ENCODE measurements at regions not wholly inside any gene's neighbourhood (a gene's known extent, or its start where the extent isn't known, plus 50 kb on each side); places are given as distances from the start of the nearest gene placed in this dataset.

DNA sequence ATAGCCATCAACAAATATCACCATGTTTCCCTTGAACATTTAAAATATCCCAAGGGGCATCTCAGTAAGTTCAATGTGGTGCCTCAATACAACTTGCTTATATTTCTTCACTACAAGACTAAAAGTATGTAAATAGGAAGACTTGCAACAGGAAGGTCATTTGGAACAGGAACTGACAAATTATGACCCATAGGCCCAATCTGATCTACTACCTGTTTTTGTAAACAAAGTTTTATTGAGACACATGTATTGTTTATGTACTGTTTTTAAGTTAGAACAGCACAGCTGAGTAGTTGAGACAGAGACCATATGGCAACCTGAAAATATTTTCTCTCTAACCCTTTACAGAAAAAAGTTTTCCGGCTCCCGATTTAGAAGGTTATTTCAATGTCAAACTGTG lies 154.8 kb upstream of the TFPI start:
- DNase-seq (no peak), ATAC-seq (no peak)
- TF ChIP-seq POLR2A (IDR thresholded peaks at IDR 0.05) (no peak), CTCF (IDR thresholded peaks at IDR 0.05) (no peak)
- Histone ChIP-seq H3K9me3 (no peaks in the 10 kb centered on the region), H3K27me3 (no peaks in the 10 kb centered on the region), H3K4me3 (no peak overlapping the region), H3K4me1 (no peaks in the 10 kb centered on the region), H3K36me3 (replicated peaks in 1 of 2; ENCODE audit: insufficient read depth in 1 of 2, low read depth in 2 of 2) (no peaks in the 10 kb centered on the region), H3K27ac (no peak overlapping the region)
- 81 to 94% methylated on average over 2 of the region's 2 CpGs for WGBS, 2 donors
- intact Hi-C loops (cut with DNase I), result no loop called here

- Histone ChIP-seq H3K4me3 (no peak overlapping the region), H3K27me3 (no peaks in the 10 kb centered on the region), H3K4me1 (no peaks in the 10 kb centered on the region), H3K9me3 (no peaks in the 10 kb centered on the region), H3K27ac (no peak overlapping the region), H3K36me3 (replicated peaks in 1 of 2; ENCODE audit: insufficient read depth in 1 of 2, low read depth in 2 of 2) (no peaks in the 10 kb centered on the region)
- intact Hi-C loops (cut with DNase I), result no loop called here
- ATAC-seq, result no peak
- DNase-seq, result no peak
- TF ChIP-seq CTCF (IDR thresholded peaks at IDR 0.05) (no peak), POLR2A (IDR thresholded peaks at IDR 0.05) (no peak)
Observed at GRCh38 chr2:187710791-187711521, 156.7 kb upstream of the TFPI start.

DNA sequence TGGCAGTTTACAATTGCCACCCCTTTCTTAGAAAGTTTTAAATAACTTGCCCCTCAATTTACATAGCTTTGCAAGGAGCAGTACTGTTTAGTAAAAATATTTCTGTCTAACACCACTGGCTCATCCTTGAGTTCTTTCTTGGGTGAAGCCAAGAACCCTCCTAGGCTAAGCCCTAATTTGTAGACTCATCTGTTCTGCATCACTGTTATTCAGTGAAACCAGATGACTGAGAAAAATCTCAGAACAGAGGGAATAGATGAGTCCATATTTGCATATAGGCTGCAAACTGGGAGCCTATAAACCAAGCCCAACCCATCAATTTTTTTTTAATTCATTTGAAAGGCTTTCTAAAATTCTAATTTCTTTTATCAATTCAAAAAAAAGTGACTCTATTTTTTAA lies 161.4 kb upstream of the TFPI start:
- Histone ChIP-seq H3K4me3 (no peak overlapping the region), H3K4me1 (no peaks in the 10 kb centered on the region), H3K27me3 (no peaks in the 10 kb centered on the region), H3K27ac (no peak overlapping the region), H3K36me3 (replicated peaks in 1 of 2; ENCODE audit: insufficient read depth in 1 of 2, low read depth in 2 of 2) (no peaks in the 10 kb centered on the region), H3K9me3 (no peaks in the 10 kb centered on the region)
- no peak for DNase-seq
- TF ChIP-seq CTCF (IDR thresholded peaks at IDR 0.05), result no peak
- TF ChIP-seq POLR2A (IDR thresholded peaks at IDR 0.05), result no peak
- no peak for ATAC-seq
- intact Hi-C loops (cut with DNase I), result no loop called here

GRCh38 chr2:187716301-187716700 lies 162.1 kb upstream of the TFPI start:
- Histone ChIP-seq H3K27ac (no peak overlapping the region), H3K36me3 (replicated peaks in 1 of 2; ENCODE audit: insufficient read depth in 1 of 2, low read depth in 2 of 2) (no peaks in the 10 kb centered on the region), H3K4me3 (no peak overlapping the region), H3K4me1 (no peaks in the 10 kb centered on the region), H3K27me3 (no peaks in the 10 kb centered on the region), H3K9me3 (no peaks in the 10 kb centered on the region)
- intact Hi-C loops (cut with DNase I), result no loop called here
- DNase-seq, result no peak
- TF ChIP-seq POLR2A (IDR thresholded peaks at IDR 0.05) (no peak), CTCF (IDR thresholded peaks at IDR 0.05) (no peak)
- no peak for ATAC-seq
- 90 to 97% methylated on average over 3 of the region's 3 CpGs for WGBS, 2 donors

- Histone ChIP-seq H3K9me3 (no peaks in the 10 kb centered on the region), H3K27me3 (no peaks in the 10 kb centered on the region), H3K4me1 (no peaks in the 10 kb centered on the region), H3K27ac (no peak overlapping the region), H3K36me3 (replicated peaks in 1 of 2; ENCODE audit: insufficient read depth in 1 of 2, low read depth in 2 of 2) (no peaks in the 10 kb centered on the region), H3K4me3 (no peak overlapping the region)
- TF ChIP-seq POLR2A (IDR thresholded peaks at IDR 0.05) (no peak), CTCF (IDR thresholded peaks at IDR 0.05) (no peak)
- intact Hi-C loops (cut with DNase I), result no loop called here
- WGBS, 2 donors, result 66 to 85% methylated on average over 1 of the region's 1 CpG
- no peak for DNase-seq
- ATAC-seq, result no peak
Observed at GRCh38 chr2:187718092-187718491, 163.9 kb upstream of the TFPI start.

Measured in body of pancreas (tissue), 4 donors.